ENCODE measurements at regions not wholly inside any gene's neighbourhood (a gene's known extent, or its start where the extent isn't known, plus 50 kb on each side); places are given as distances from the start of the nearest gene placed in this dataset.

GRCh38 chr7:15073301-15073700 is 170.8 kb upstream of the DGKB start:
- TF ChIP-seq GATA3 (IDR thresholded peaks at IDR 0.05; ENCODE audit: low read depth, low read length) (no peak), GATA2 (IDR thresholded peaks at IDR 0.05; ENCODE audit: low read depth, low read length) (no peak)

Measured in SH-SY5Y (cell line).